Smooth muscle cell (in vitro differentiated cells): ENCODE measurements at regions not wholly inside any gene's neighbourhood (a gene's known extent, or its start where the extent isn't known, plus 50 kb on each side); places are given as distances from the start of the nearest gene placed in this dataset.

Experiments used
- DNase-seq: peaks from one replicate; lab custom pipeline; 2025; ENCODE audit not compliant: unreplicated experiment; lab: John Stamatoyannopoulos, UW
- H2AFZ ChIP-seq: fragments of 200-600 bp; sonication (generic); 2 replicates; pipeline ENCODE4 v1.6.0; 2016; ENCODE audit warnings: antibody characterized with exemption, low read depth, mild to moderate bottlenecking
- H3F3A ChIP-seq: fragments of 200-600 bp; sonication (generic); 2 replicates; pipeline ENCODE4 v1.6.0; 2017; ENCODE audit warnings: antibody characterized with exemption, low read depth
- H3K27ac ChIP-seq: fragments of 200-600 bp; sonication (generic); 2 replicates; pipeline ENCODE4 v1.5.1; 2016; ENCODE audit warnings: low read depth, mild to moderate bottlenecking
- H3K27me3 ChIP-seq: fragments of 200-600 bp; sonication (generic); 2 replicates; pipeline ENCODE4 v1.6.1; 2016; ENCODE audit warnings: low read depth, mild to moderate bottlenecking
- H3K36me3 ChIP-seq: fragments of 200-600 bp; sonication (generic); 2 replicates; pipeline ENCODE4 v1.5.1; 2016; ENCODE audit warnings: low read depth
- H3K4me1 ChIP-seq: fragments of 200-600 bp; sonication (generic); 2 replicates; pipeline ENCODE4 v1.5.1; 2016; ENCODE audit warnings: low read depth
- H3K4me2 ChIP-seq: fragments of 200-600 bp; sonication (generic); 2 replicates; pipeline ENCODE4 v1.6.0; 2016; ENCODE audit warnings: mild to moderate bottlenecking
- H3K4me3 ChIP-seq: fragments of 200-600 bp; sonication (generic); 2 replicates; pipeline ENCODE4 v1.5.1; 2016; ENCODE audit warnings: mild to moderate bottlenecking
- H3K79me2 ChIP-seq: fragments of 200-600 bp; sonication (generic); 2 replicates; pipeline ENCODE4 v1.6.0; 2016; ENCODE audit warnings: low read depth, mild to moderate bottlenecking
- H3K9ac ChIP-seq: fragments of 200-600 bp; sonication (generic); 2 replicates; pipeline ENCODE4 v1.6.0; 2016; ENCODE audit warnings: low read depth
- H3K9me3 ChIP-seq: fragments of 200-600 bp; sonication (generic); replicated peaks from 2 replicates; pipeline ENCODE4 v1.5.1; 2016; ENCODE audit warnings: low read depth
- H4K20me1 ChIP-seq: fragments of 200-600 bp; sonication (generic); 2 replicates; pipeline ENCODE4 v1.6.0; 2016; ENCODE audit warnings: low read depth
- CTCF ChIP-seq: fragments of 200-600 bp; sonication (generic); IDR thresholded peaks from 2 replicates; pipeline ENCODE4 v1.5.1; 2017; ENCODE audit warnings: borderline replicate concordance, mild to moderate bottlenecking, antibody characterized with exemption; ENCODE audit not compliant: insufficient read depth, poor library complexity, severe bottlenecking
- WGBS: methylation state at CpG from one replicate; pipeline ENCODE4 v1.1.7; 2016; ENCODE audit warnings: low lambda C conversion rate; 5-methylcytosine and 5-hydroxymethylcytosine counted together

- peak overlapping the region; percentile 99 for H2AFZ ChIP-seq
- H3K4me3 ChIP-seq, result peak overlapping the region; percentile 65
These were observed 294.7 kb downstream of the ZSWIM6 start for GRCh38 chr5:61626639-61627282.

GRCh38 chr5:61627531-61627930 is 295.5 kb downstream of the ZSWIM6 start:
- H3K79me2 ChIP-seq, result no peaks in the 10 kb centered on the region
- no peaks in the 10 kb centered on the region for H4K20me1 ChIP-seq
- no peaks in the 10 kb centered on the region for H3K27me3 ChIP-seq
- H3F3A ChIP-seq, result peaks cover 7% of the 10 kb centered on the region
- H2AFZ ChIP-seq, result no peak overlapping the region
- H3K9me3 ChIP-seq, result no peaks in the 10 kb centered on the region
- no peak overlapping the region for H3K4me2 ChIP-seq
- no peak overlapping the region for H3K9ac ChIP-seq
- H3K4me1 ChIP-seq, result peaks cover 7% of the 10 kb centered on the region
- WGBS, result 80% methylated on average over 2 of the region's 2 CpGs
- no peaks in the 10 kb centered on the region for H3K36me3 ChIP-seq
- no peak overlapping the region for H3K27ac ChIP-seq
- no peak overlapping the region for H3K4me3 ChIP-seq
- DNase-seq, result no peak
- TF ChIP-seq CTCF, result no peak

More at GRCh38 chr5:61626639-61627282, 294.7 kb downstream of the ZSWIM6 start:
- no peak overlapping the region for H3K27ac ChIP-seq
- no peaks in the 10 kb centered on the region for H3K9me3 ChIP-seq
- TF ChIP-seq CTCF, result no peak
- H3K27me3 ChIP-seq, result no peaks in the 10 kb centered on the region
- H3F3A ChIP-seq, result peaks cover 7% of the 10 kb centered on the region
- WGBS, result 69% methylated on average over 10 of the region's 10 CpGs
- H3K36me3 ChIP-seq, result no peaks in the 10 kb centered on the region
- H3K79me2 ChIP-seq, result no peaks in the 10 kb centered on the region
- peak overlapping the region; percentile 86 for H3K4me2 ChIP-seq
- H3K4me1 ChIP-seq, result peaks cover 7% of the 10 kb centered on the region
- DNase-seq, result no peak
- peak overlapping the region; percentile 68 for H3K9ac ChIP-seq
- H4K20me1 ChIP-seq, result no peaks in the 10 kb centered on the region

- peaks cover 5% of the 10 kb centered on the region for H3F3A ChIP-seq
- no peaks in the 10 kb centered on the region for H3K4me1 ChIP-seq
- no peak overlapping the region for H3K4me3 ChIP-seq
- H2AFZ ChIP-seq, result no peak overlapping the region
- H3K9ac ChIP-seq, result no peak overlapping the region
- no peak for DNase-seq
- no peak overlapping the region for H3K4me2 ChIP-seq
- no peaks in the 10 kb centered on the region for H3K27me3 ChIP-seq
- H3K36me3 ChIP-seq, result no peaks in the 10 kb centered on the region
- no peaks in the 10 kb centered on the region for H3K9me3 ChIP-seq
- no peaks in the 10 kb centered on the region for H3K79me2 ChIP-seq
- TF ChIP-seq CTCF, result no peak
- no peak overlapping the region for H3K27ac ChIP-seq
- H4K20me1 ChIP-seq, result no peaks in the 10 kb centered on the region
- WGBS, result 96% methylated on average over 2 of the region's 2 CpGs
These were observed 298.9 kb downstream of the ZSWIM6 start for GRCh38 chr5:61630908-61631307.

- WGBS, result 71% methylated on average over 11 of the region's 11 CpGs
- no peak for DNase-seq
- H3K4me2 ChIP-seq, result no peak overlapping the region
- H3K9ac ChIP-seq, result no peak overlapping the region
- no peaks in the 10 kb centered on the region for H3K4me1 ChIP-seq
- no peaks in the 10 kb centered on the region for H4K20me1 ChIP-seq
- no peaks in the 10 kb centered on the region for H3K36me3 ChIP-seq
- no peak overlapping the region for H3K27ac ChIP-seq
- H3F3A ChIP-seq, result peaks cover 2% of the 10 kb centered on the region
- no peak for TF ChIP-seq CTCF
- no peak overlapping the region for H2AFZ ChIP-seq
- no peaks in the 10 kb centered on the region for H3K79me2 ChIP-seq
- no peaks in the 10 kb centered on the region for H3K27me3 ChIP-seq
- H3K9me3 ChIP-seq, result no peaks in the 10 kb centered on the region
- H3K4me3 ChIP-seq, result no peak overlapping the region
These were observed 299.4 kb downstream of the ZSWIM6 start for GRCh38 chr5:61631438-61631941.
